Neural cell (in vitro differentiated cells): ENCODE measurements at regions not wholly inside any gene's neighbourhood (a gene's known extent, or its start where the extent isn't known, plus 50 kb on each side); places are given as distances from the start of the nearest gene placed in this dataset.

Experiments
- CTCF ChIP-seq: fragments of 450-650 bp; IDR thresholded peaks from 2 replicates; pipeline ENCODE4 v1.5.1; 2014; ENCODE audit warnings: antibody characterized with exemption, mild to moderate bottlenecking, moderate library complexity; ENCODE audit not compliant: poor library complexity, severe bottlenecking
- EP300 ChIP-seq: fragments of 450-650 bp; conservative IDR thresholded peaks from 2 replicates; pipeline ENCODE4 v1.6.1; 2014; ENCODE audit warnings: antibody characterized with exemption, mild to moderate bottlenecking, moderate library complexity; ENCODE audit not compliant: poor library complexity, severe bottlenecking
- EZH2 ChIP-seq: fragments of 200-600, 300-800 bp; shearing (Covaris generic), sonication (generic); IDR thresholded peaks from 2 replicates; pipeline ENCODE4 v1.6.1; 2014; ENCODE audit warnings: antibody characterized with exemption, low read length, borderline replicate concordance, mild to moderate bottlenecking; ENCODE audit not compliant: insufficient read depth, poor library complexity, severe bottlenecking
- MXI1 ChIP-seq: fragments of 450-650 bp; conservative IDR thresholded peaks from 2 replicates; pipeline ENCODE4 v1.6.1; 2014; ENCODE audit warnings: antibody characterized with exemption, mild to moderate bottlenecking; ENCODE audit not compliant: poor library complexity, severe bottlenecking
- RAD21 ChIP-seq: fragments of 450-650 bp; conservative IDR thresholded peaks from 2 replicates; pipeline ENCODE4 v1.6.1; 2014; ENCODE audit warnings: antibody characterized with exemption, mild to moderate bottlenecking, moderate library complexity
- REST ChIP-seq: IDR thresholded peaks from 2 replicates; pipeline ENCODE4 v1.6.1; 2012; ENCODE audit warnings: borderline replicate concordance
- SMC3 ChIP-seq: fragments of 450-650 bp; conservative IDR thresholded peaks from 2 replicates; pipeline ENCODE4 v1.6.1; 2014; ENCODE audit warnings: antibody characterized with exemption, mild to moderate bottlenecking, moderate library complexity; ENCODE audit not compliant: poor library complexity

- TF ChIP-seq CTCF (no peak), MXI1 (no peak), RAD21 (no peak), SMC3 (no peak), REST (no peak), EP300 (no peak), EZH2 (no peak)
These were observed 211.6 kb downstream of the RCHY1 start for GRCh38 chr4:75302648-75303047.
